SK-N-SH (cell line): ENCODE measurements at regions not wholly inside any gene's neighbourhood (a gene's known extent, or its start where the extent isn't known, plus 50 kb on each side); places are given as distances from the start of the nearest gene placed in this dataset.

Source experiments
- CTCF ChIA-PET: fragments of 300-600, 350-600 bp; formaldehyde crosslinking; extraction: SDS; loops from one replicate; lab custom pipeline; 2021; lab: Yijun Ruan, JAX
- POLR2A ChIA-PET: fragments of 350-600 bp; sonication (Branson Sonifier 250); formaldehyde crosslinking; extraction: SDS; loops from one replicate; lab custom pipeline; 2020; ENCODE audit warnings: antibody characterized with exemption, inconsistent platforms; lab: Yijun Ruan, JAX
- DNase-seq: peaks from one replicate; pipeline ENCODE4 v3.0.0; 2012
- H2AFZ ChIP-seq: fragments of 200-600 bp; sonication (generic); 2 replicates; pipeline ENCODE4 v1.8.1; 2016; ENCODE audit warnings: antibody characterized with exemption, mild to moderate bottlenecking, low read depth
- H3F3A ChIP-seq: fragments of 200-600 bp; sonication (generic); replicated peaks from 2 replicates; pipeline ENCODE3; 2016; ENCODE audit warnings: antibody characterized with exemption, mild to moderate bottlenecking; ENCODE audit not compliant: insufficient read depth
- H3K27ac ChIP-seq, 2 experiments: fragments of 200-500 bp in 1 of 2; fragments of 200-600 bp in 1 of 2; sonication (Bioruptor generic) in 1 of 2; sonication (generic), shearing (Covaris generic) in 1 of 2; 2 replicates each; pipeline versions ENCODE4 v1.5.1 to v1.6.1; 2014 to 2016; ENCODE audit warnings: low read depth in 2 of 2, inconsistent platforms in 1 of 2, low read length in 1 of 2, mild to moderate bottlenecking in 1 of 2, mixed read lengths in 1 of 2
- H3K27me3 ChIP-seq: fragments of 200-600 bp; sonication (generic), shearing (Covaris generic); 2 replicates; pipeline ENCODE4 v1.6.1; 2016; ENCODE audit warnings: mixed run types; ENCODE audit not compliant: insufficient read depth
- H3K36me3 ChIP-seq, 2 experiments: fragments of 200-500 bp in 1 of 2; fragments of 200-600 bp in 1 of 2; sonication (Bioruptor generic) in 1 of 2; sonication (generic) in 1 of 2; replicated peaks in 1 of 2; 2 replicates each; pipeline versions ENCODE3 to v1.5.1; 2014 to 2016; ENCODE audit warnings: low read length in 1 of 2, mild to moderate bottlenecking in 1 of 2; ENCODE audit not compliant: insufficient read depth in 2 of 2, control insufficient read depth in 1 of 2
- H3K4me1 ChIP-seq, 2 experiments: fragments of 200-500 bp in 1 of 2; fragments of 200-600 bp in 1 of 2; sonication (Bioruptor generic) in 1 of 2; sonication (generic), shearing (Covaris generic) in 1 of 2; 2 replicates each; pipeline versions ENCODE4 v1.5.1 to v1.6.1; 2014 to 2016; ENCODE audit warnings: low read depth in 1 of 2, low read length in 1 of 2, mixed run types in 1 of 2; ENCODE audit not compliant: insufficient read depth in 2 of 2, control insufficient read depth in 1 of 2
- H3K4me2 ChIP-seq: fragments of 200-600 bp; sonication (generic), shearing (Covaris generic); 2 replicates; pipeline ENCODE4 v1.6.1; 2017; ENCODE audit warnings: mixed run types
- H3K4me3 ChIP-seq, 2 experiments: fragments of 200-500 bp in 1 of 2; fragments of 200-600 bp in 1 of 2; sonication (Bioruptor generic) in 1 of 2; sonication (generic), shearing (Covaris generic) in 1 of 2; 2 replicates each; pipeline versions ENCODE4 v1.5.1 to v1.8.1; 2014 to 2016; ENCODE audit warnings: low read depth in 2 of 2, inconsistent platforms in 1 of 2, low read length in 1 of 2, mild to moderate bottlenecking in 1 of 2, mixed read lengths in 1 of 2, moderate library complexity in 1 of 2
- H3K79me2 ChIP-seq: fragments of 200-600 bp; sonication (generic); 2 replicates; pipeline ENCODE4 v1.8.1; 2017; ENCODE audit warnings: mild to moderate bottlenecking; ENCODE audit not compliant: insufficient read depth
- H3K9ac ChIP-seq: fragments of 200-600 bp; sonication (generic); 2 replicates; pipeline ENCODE4 v1.6.1; 2017; ENCODE audit warnings: mixed run types
- H3K9me2 ChIP-seq: fragments of 200-600 bp; sonication (generic); 2 replicates; pipeline ENCODE4 v1.6.1; 2017; ENCODE audit warnings: mixed run types
- H3K9me3 ChIP-seq: fragments of 200-600 bp; sonication (generic); 2 replicates; pipeline ENCODE4 v1.6.1; 2017; ENCODE audit warnings: mixed run types, mild to moderate bottlenecking, moderate library complexity
- H4K20me1 ChIP-seq: fragments of 200-600 bp; sonication (generic); 2 replicates; pipeline ENCODE4 v1.6.1; 2017; ENCODE audit warnings: mild to moderate bottlenecking, mixed run types; ENCODE audit not compliant: insufficient read depth
- CHD2 ChIP-seq: fragments of 150-350 bp; IDR thresholded peaks from 2 replicates; pipeline ENCODE4 v1.6.1; 2018; ENCODE audit warnings: low read length; ENCODE audit not compliant: partially characterized antibody
- CTCF ChIP-seq: fragments of 200-600 bp; sonication (generic); IDR thresholded peaks from 2 replicates; pipeline ENCODE4 v1.6.1; 2017; ENCODE audit warnings: antibody characterized with exemption, mild to moderate bottlenecking, moderate library complexity
- EP300 ChIP-seq, 2 experiments: IDR thresholded peaks; 2 replicates each; pipeline versions ENCODE4 v1.4.0 to v1.6.1; 2012; ENCODE audit warnings: borderline replicate concordance in 1 of 2, low read depth in 1 of 2, low read length in 1 of 2
- FOSL2 ChIP-seq: IDR thresholded peaks from 2 replicates; pipeline ENCODE4 v1.4.0; 2012; ENCODE audit warnings: low read depth, mild to moderate bottlenecking, moderate library complexity, borderline replicate concordance
- GATA2 ChIP-seq: sonication (generic); formaldehyde crosslinking; IDR thresholded peaks from 2 replicates; pipeline ENCODE4 v1.5.0; 2020; ENCODE audit warnings: mild to moderate bottlenecking, missing genetic modification reagents
- IRF3 ChIP-seq: fragments of 150-350 bp; IDR thresholded peaks from 2 replicates; pipeline ENCODE4 v1.6.1; 2016; ENCODE audit warnings: mild to moderate bottlenecking, low read depth, low read length
- JUND ChIP-seq: IDR thresholded peaks from 2 replicates; pipeline ENCODE4 v1.4.0; 2012
- MXI1 ChIP-seq: IDR thresholded peaks from 2 replicates; pipeline ENCODE4 v1.6.1; 2012; ENCODE audit warnings: mild to moderate bottlenecking, low read depth, low read length, improper control_type of control experiment
- NFIC ChIP-seq: IDR thresholded peaks from 2 replicates; pipeline ENCODE4 v1.4.0; 2012; ENCODE audit warnings: borderline replicate concordance
- RAD21 ChIP-seq: IDR thresholded peaks from 2 replicates; pipeline ENCODE4 v1.6.1; 2012; ENCODE audit warnings: mild to moderate bottlenecking, low read length
- RCOR1 ChIP-seq: fragments of 150-350 bp; IDR thresholded peaks from 2 replicates; pipeline ENCODE4 v1.6.1; 2017; ENCODE audit warnings: antibody characterized with exemption, low read length
- RXRA ChIP-seq: IDR thresholded peaks from 2 replicates; pipeline ENCODE4 v1.4.0; 2012; ENCODE audit warnings: low read depth, mild to moderate bottlenecking, borderline replicate concordance
- SIN3A ChIP-seq: IDR thresholded peaks from 2 replicates; pipeline ENCODE4 v1.6.1; 2012; ENCODE audit warnings: low read depth, mild to moderate bottlenecking, low read length, moderate library complexity, borderline replicate concordance
- SMC3 ChIP-seq: IDR thresholded peaks from 2 replicates; pipeline ENCODE4 v1.6.1; 2012; ENCODE audit warnings: low read depth, low read length, improper control_type of control experiment
- TAF1 ChIP-seq: IDR thresholded peaks from 2 replicates; pipeline ENCODE4 v1.6.1; 2012; ENCODE audit warnings: low read depth, mild to moderate bottlenecking, low read length, moderate library complexity, borderline replicate concordance
- TCF12 ChIP-seq: IDR thresholded peaks from 2 replicates; pipeline ENCODE4 v1.4.0; 2012
- YY1 ChIP-seq: IDR thresholded peaks from 2 replicates; pipeline ENCODE4 v1.4.0; 2012; ENCODE audit warnings: low read depth, mild to moderate bottlenecking
- WGBS: methylation state at CpG from one replicate; pipeline ENCODE4 v1.1.6; 2017; ENCODE audit warnings: low lambda C conversion rate; 5-methylcytosine and 5-hydroxymethylcytosine counted together

- Histone ChIP-seq H4K20me1 (no peaks in the 10 kb centered on the region), H3K4me3 (no peak overlapping the region), H3K4me1 (no peaks in the 10 kb centered on the region), H3K4me2 (no peak overlapping the region), H3K36me3 (no peaks in the 10 kb centered on the region), H3K79me2 (no peaks in the 10 kb centered on the region), H2AFZ (no peak overlapping the region), H3K9me3 (no peaks in the 10 kb centered on the region), H3K27me3 (peaks cover 83% of the 10 kb centered on the region), H3K27ac (no peak overlapping the region), H3K9me2 (no peaks in the 10 kb centered on the region), H3K9ac (no peak overlapping the region), H3F3A (peaks cover 4% of the 10 kb centered on the region)
- DNase-seq: no peak
- TF ChIP-seq GATA2 (CRISPR knock-in tag) (no peak), NFIC (no peak), TAF1 (no peak), RAD21 (no peak), SIN3A (no peak), MXI1 (no peak), FOSL2 (no peak), IRF3 (no peak), CHD2 (no peak), SMC3 (no peak), EP300 (IDR thresholded peaks at IDR 0.05; ENCODE audit: borderline replicate concordance in 1 of 2, low read depth in 1 of 2, low read length in 1 of 2) (no peak), RCOR1 (no peak), YY1 (no peak), CTCF (no peak), JUND (no peak), RXRA (no peak), TCF12 (no peak)
- ChIA-PET CTCF (no interaction called here), POLR2A (no interaction called here)
- WGBS: 32% methylated on average over 18 of the region's 18 CpGs
These were observed 252.3 kb downstream of the C16orf95 start for GRCh38 chr16:87064731-87065445.
